H9 (cell line): ENCODE measurements at regions not wholly inside any gene's neighbourhood (a gene's known extent, or its start where the extent isn't known, plus 50 kb on each side); places are given as distances from the start of the nearest gene placed in this dataset.

Experiments used
- DNase-seq: peaks from one replicate; pipeline ENCODE4 v3.0.0-alpha.2; 2017
- H2AFZ ChIP-seq: one replicate; pipeline ENCODE4 v1.6.1; 2013; ENCODE audit warnings: mild to moderate bottlenecking, low read length, control low read depth, moderate library complexity
- H2AK5ac ChIP-seq: 2 replicates; pipeline ENCODE4 v1.6.1; 2013; ENCODE audit warnings: low read length, control low read depth, mixed read lengths; ENCODE audit not compliant: insufficient read length
- H2BK120ac ChIP-seq: one replicate; pipeline ENCODE4 v1.6.1; 2013; ENCODE audit warnings: low read depth, mild to moderate bottlenecking, low read length, control low read depth, inconsistent platforms; ENCODE audit not compliant: poor library complexity, severe bottlenecking
- H2BK12ac ChIP-seq: 2 replicates; pipeline ENCODE4 v1.6.1; 2013; ENCODE audit warnings: low read length, control low read depth, mixed read lengths, low read depth; ENCODE audit not compliant: insufficient read length
- H2BK15ac ChIP-seq: 2 replicates; pipeline ENCODE4 v1.6.1; 2013; ENCODE audit warnings: low read depth, low read length, control low read depth
- H2BK20ac ChIP-seq: one replicate; pipeline ENCODE4 v1.6.1; 2013; ENCODE audit warnings: low read depth, mild to moderate bottlenecking, low read length, control low read depth, inconsistent platforms; ENCODE audit not compliant: poor library complexity, severe bottlenecking
- H2BK5ac ChIP-seq: 2 replicates; pipeline ENCODE4 v1.6.1; 2013; ENCODE audit warnings: low read length, control low read depth, mixed read lengths; ENCODE audit not compliant: insufficient read length
- H3K14ac ChIP-seq: 2 replicates; pipeline ENCODE4 v1.6.1; 2013; ENCODE audit warnings: low read length, control low read depth; ENCODE audit not compliant: insufficient read depth
- H3K18ac ChIP-seq: 2 replicates; pipeline ENCODE4 v1.6.1; 2013; ENCODE audit warnings: low read depth, mild to moderate bottlenecking, mixed read lengths, low read length, control low read depth; ENCODE audit not compliant: insufficient read length
- H3K23ac ChIP-seq: 2 replicates; pipeline ENCODE4 v1.6.1; 2013; ENCODE audit warnings: low read length, control low read depth, mixed read lengths, low read depth; ENCODE audit not compliant: insufficient read length
- H3K23me2 ChIP-seq: 2 replicates; pipeline ENCODE4 v1.6.1; 2013; ENCODE audit warnings: low read depth, mild to moderate bottlenecking, mixed read lengths, low read length, control low read depth; ENCODE audit not compliant: insufficient read length, poor library complexity, severe bottlenecking
- H3K27ac ChIP-seq: 2 replicates; pipeline ENCODE4 v1.5.1; 2013; ENCODE audit warnings: low read length, control low read depth, mixed read lengths, low read depth; ENCODE audit not compliant: insufficient read length
- H3K27me3 ChIP-seq: 2 replicates; pipeline ENCODE4 v1.6.1; 2013; ENCODE audit warnings: low read length, control low read depth, inconsistent platforms; ENCODE audit not compliant: insufficient read depth
- H3K4ac ChIP-seq: 2 replicates; pipeline ENCODE4 v1.6.1; 2013; ENCODE audit warnings: low read depth, mild to moderate bottlenecking, control low read depth, inconsistent platforms, low read length, moderate library complexity
- H3K4me1 ChIP-seq: 2 replicates; pipeline ENCODE4 v1.6.1; 2013; ENCODE audit warnings: low read length, control low read depth, inconsistent platforms; ENCODE audit not compliant: insufficient read depth
- H3K4me2 ChIP-seq: 2 replicates; pipeline ENCODE4 v1.6.1; 2013; ENCODE audit warnings: low read length, control low read depth, mixed read lengths; ENCODE audit not compliant: insufficient read length, insufficient read depth
- H3K56ac ChIP-seq: 2 replicates; pipeline ENCODE4 v1.6.1; 2013; ENCODE audit warnings: low read depth, mild to moderate bottlenecking, mixed read lengths, low read length, control low read depth; ENCODE audit not compliant: insufficient read length
- H3K79me1 ChIP-seq: 2 replicates; pipeline ENCODE4 v1.6.1; 2013; ENCODE audit warnings: low read depth, mild to moderate bottlenecking, moderate library complexity, low read length, control low read depth, inconsistent platforms; ENCODE audit not compliant: insufficient read depth, poor library complexity, severe bottlenecking
- H3K79me2 ChIP-seq: 2 replicates; pipeline ENCODE4 v1.6.1; 2013; ENCODE audit warnings: low read length, control low read depth, inconsistent platforms; ENCODE audit not compliant: insufficient read depth
- H3K9ac ChIP-seq: 2 replicates; pipeline ENCODE4 v1.6.1; 2013; ENCODE audit warnings: low read length, control low read depth, mixed read lengths; ENCODE audit not compliant: insufficient read length; ENCODE audit errors: extremely low read depth
- H3K9me3 ChIP-seq: one replicate; pipeline ENCODE4 v1.6.1; 2013; ENCODE audit warnings: low read depth, low read length, inconsistent platforms; ENCODE audit not compliant: control insufficient read depth
- H3T11ph ChIP-seq: one replicate; pipeline ENCODE4 v1.6.1; 2013; ENCODE audit warnings: mild to moderate bottlenecking, low read length, control low read depth, inconsistent platforms
- H4K20me1 ChIP-seq: one replicate; pipeline ENCODE4 v1.6.1; 2013; ENCODE audit not compliant: control insufficient read depth, insufficient read length, insufficient read depth
- H4K5ac ChIP-seq: 2 replicates; pipeline ENCODE4 v1.6.1; 2013; ENCODE audit warnings: low read depth, mild to moderate bottlenecking, mixed read lengths, low read length, control low read depth; ENCODE audit not compliant: insufficient read length
- H4K8ac ChIP-seq: replicated peaks from 2 replicates; pipeline ENCODE4 v1.6.1; 2013; ENCODE audit warnings: low read length, control low read depth, mixed read lengths, low read depth; ENCODE audit not compliant: insufficient read length
- H4K91ac ChIP-seq: 2 replicates; pipeline ENCODE4 v1.6.1; 2013; ENCODE audit warnings: low read depth, mild to moderate bottlenecking, moderate library complexity, mixed read lengths, low read length, control low read depth; ENCODE audit not compliant: insufficient read length
- H3K27ac Mint-ChIP-seq, 3 experiments: 2 replicates in 2 of 3; 3 replicates in 1 of 3; pipeline ENCODE4 v1.8.0; 2020 to 2021; ENCODE audit warnings: mixed read lengths in 3 of 3, mild to moderate bottlenecking in 1 of 3, moderate library complexity in 1 of 3
- H3K27me3 Mint-ChIP-seq: 2 replicates; pipeline ENCODE4 v1.8.0; 2021; ENCODE audit warnings: low read depth, mild to moderate bottlenecking, moderate library complexity, mixed read lengths
- H3K36me3 Mint-ChIP-seq, 3 experiments: 2 replicates in 2 of 3; 3 replicates in 1 of 3; pipeline ENCODE4 v1.8.0; 2020 to 2021; ENCODE audit warnings: low read depth in 3 of 3, mixed read lengths in 3 of 3; ENCODE audit not compliant: insufficient read depth in 1 of 3
- H3K4me1 Mint-ChIP-seq, 2 experiments: 2 replicates each; pipeline ENCODE4 v1.8.0; 2020; ENCODE audit warnings: mixed read lengths in 2 of 2
- H3K4me3 Mint-ChIP-seq, 2 experiments: 2 replicates in 1 of 2; 3 replicates in 1 of 2; pipeline ENCODE4 v1.8.0; 2020 to 2021; ENCODE audit warnings: mild to moderate bottlenecking in 2 of 2, mixed read lengths in 2 of 2, moderate library complexity in 1 of 2
- H3K9me3 Mint-ChIP-seq, 2 experiments: 2 replicates in 1 of 2; 3 replicates in 1 of 2; pipeline ENCODE4 v1.8.0; 2020; ENCODE audit warnings: mild to moderate bottlenecking in 2 of 2, mixed read lengths in 2 of 2, moderate library complexity in 1 of 2
- WGBS: extraction: QIAGEN DNeasy Blood & Tissue Kit; methylation state at CpG from one replicate; pipeline ENCODE4 v1.1.7; 2013; ENCODE audit warnings: missing lambda C conversion rate, low lambda C conversion rate, mixed read lengths; ENCODE audit not compliant: insufficient read length; ENCODE audit errors: extremely low coverage; 5-methylcytosine and 5-hydroxymethylcytosine counted together
- TF ChIP-seq, protein P1 (sequence below): fragments of 200-600 bp; sonication (generic); conservative IDR thresholded peaks from 3 replicates; pipeline ENCODE4 v1.8.0; 2021; ENCODE audit warnings: antibody characterized with exemption, mild to moderate bottlenecking

DNA sequence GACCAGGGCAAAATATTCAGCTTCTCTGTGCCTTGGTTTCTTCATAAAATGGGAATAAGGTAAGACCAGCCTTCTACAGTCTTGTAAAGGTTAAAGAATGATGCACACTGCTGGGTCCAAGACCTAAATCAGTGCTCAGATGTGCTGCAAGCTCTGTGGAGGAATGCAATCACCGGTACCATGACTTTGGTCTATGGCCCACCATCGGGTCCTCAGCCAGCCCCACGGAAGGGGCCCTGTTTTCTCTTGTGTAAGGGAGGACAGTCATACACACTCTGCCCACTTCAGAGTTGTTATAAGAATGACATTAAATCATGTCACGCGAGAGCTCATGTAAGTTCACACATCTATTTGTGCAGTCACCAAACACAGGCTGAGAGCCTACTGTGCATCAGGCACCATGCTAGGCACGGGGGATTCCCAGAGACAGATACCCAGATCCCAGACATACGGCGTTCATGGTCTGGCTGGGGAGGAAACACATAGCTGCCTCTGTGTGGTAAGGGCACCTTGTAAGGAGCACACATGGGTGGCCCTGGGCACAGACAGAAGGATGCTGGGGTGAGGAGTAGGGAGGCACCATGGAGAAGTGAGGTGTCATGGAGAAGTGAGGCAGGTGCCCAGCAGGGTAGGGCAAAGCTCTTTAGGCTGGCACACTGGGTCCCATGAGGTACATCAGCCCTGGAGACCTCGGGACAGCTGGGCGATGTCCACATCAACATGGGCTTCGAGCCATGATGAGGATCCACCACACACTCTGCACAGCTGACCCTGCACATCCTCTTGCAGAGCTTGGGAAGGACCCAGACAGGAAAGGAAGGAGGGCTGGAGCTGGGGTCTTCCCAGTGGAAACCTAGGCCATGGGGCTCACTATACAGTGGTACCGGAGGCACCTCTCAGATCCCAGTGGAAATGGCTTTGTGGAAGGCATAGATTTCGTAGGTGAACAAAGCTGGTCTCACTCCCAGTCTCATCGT, 190.4 kb upstream of the DIO3 start:
- Histone ChIP-seq H3K4me2 (no peak overlapping the region), H3K4me1 (no peaks in the 10 kb centered on the region), H3K14ac (no peak overlapping the region; the same call in 1 of the 2 replicates), H3K79me2 (no peaks in the 10 kb centered on the region), H3K23ac (no peak overlapping the region), H4K5ac (no peak overlapping the region), H3K9me3 (no peaks in the 10 kb centered on the region), H3T11ph (no peak overlapping the region), H4K20me1 (no peaks in the 10 kb centered on the region), H4K91ac (no peak overlapping the region), H2BK5ac (no peak overlapping the region), H4K8ac (no peak overlapping the region), H3K27ac (no peak overlapping the region), H3K27me3 (no peaks in the 10 kb centered on the region), H2BK12ac (no peak overlapping the region), H2BK20ac (no peak overlapping the region), H3K4ac (no peak overlapping the region), H3K79me1 (no peaks in the 10 kb centered on the region), H2BK15ac (no peak overlapping the region), H3K23me2 (no peaks in the 10 kb centered on the region), H3K9ac (no peak overlapping the region), H3K18ac (no peak overlapping the region), H2AFZ (no peak overlapping the region), H3K56ac (no peak overlapping the region), H2AK5ac (no peak overlapping the region), H2BK120ac (no peak overlapping the region)
- Mint-ChIP-seq H3K27ac (no peak overlapping the region), H3K36me3 (no peaks in the 10 kb centered on the region), H3K4me1 (peaks cover 11 to 27% of the 10 kb centered on the region in 2 experiments), H3K27me3 (peaks cover 6% of the 10 kb centered on the region), H3K4me3 (no peak overlapping the region), H3K9me3 (no peaks in the 10 kb centered on the region)
- TF ChIP-seq, protein P1, sequence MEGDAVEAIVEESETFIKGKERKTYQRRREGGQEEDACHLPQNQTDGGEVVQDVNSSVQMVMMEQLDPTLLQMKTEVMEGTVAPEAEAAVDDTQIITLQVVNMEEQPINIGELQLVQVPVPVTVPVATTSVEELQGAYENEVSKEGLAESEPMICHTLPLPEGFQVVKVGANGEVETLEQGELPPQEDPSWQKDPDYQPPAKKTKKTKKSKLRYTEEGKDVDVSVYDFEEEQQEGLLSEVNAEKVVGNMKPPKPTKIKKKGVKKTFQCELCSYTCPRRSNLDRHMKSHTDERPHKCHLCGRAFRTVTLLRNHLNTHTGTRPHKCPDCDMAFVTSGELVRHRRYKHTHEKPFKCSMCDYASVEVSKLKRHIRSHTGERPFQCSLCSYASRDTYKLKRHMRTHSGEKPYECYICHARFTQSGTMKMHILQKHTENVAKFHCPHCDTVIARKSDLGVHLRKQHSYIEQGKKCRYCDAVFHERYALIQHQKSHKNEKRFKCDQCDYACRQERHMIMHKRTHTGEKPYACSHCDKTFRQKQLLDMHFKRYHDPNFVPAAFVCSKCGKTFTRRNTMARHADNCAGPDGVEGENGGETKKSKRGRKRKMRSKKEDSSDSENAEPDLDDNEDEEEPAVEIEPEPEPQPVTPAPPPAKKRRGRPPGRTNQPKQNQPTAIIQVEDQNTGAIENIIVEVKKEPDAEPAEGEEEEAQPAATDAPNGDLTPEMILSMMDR: no peak
- DNase-seq: no peak
- no CpG with 5 or more reads among the region's 14 CpGs for WGBS
